Epithelial cell of esophagus (primary cell): ENCODE measurements at regions not wholly inside any gene's neighbourhood (a gene's known extent, or its start where the extent isn't known, plus 50 kb on each side); places are given as distances from the start of the nearest gene placed in this dataset.

Source experiments
- DNase-seq: peaks from one replicate; pipeline ENCODE4 v3.0.0; 2010; ENCODE audit warnings: low read depth
- H3K4me3 ChIP-seq: 2 replicates; pipeline ENCODE4 v1.5.1; 2011; ENCODE audit warnings: mild to moderate bottlenecking, low read length, control low read depth
- TF ChIP-seq, protein P1 (sequence below): IDR thresholded peaks from 2 replicates; pipeline ENCODE4 v1.5.1; 2011; ENCODE audit warnings: low read depth, mild to moderate bottlenecking, low read length, control low read depth, inconsistent platforms; ENCODE audit not compliant: insufficient read depth; ENCODE audit errors: missing control alignments

GRCh38 chr2:60341151-60341550, 212.3 kb downstream of the BCL11A start:
- DNase-seq = no peak
- TF ChIP-seq, protein P1, sequence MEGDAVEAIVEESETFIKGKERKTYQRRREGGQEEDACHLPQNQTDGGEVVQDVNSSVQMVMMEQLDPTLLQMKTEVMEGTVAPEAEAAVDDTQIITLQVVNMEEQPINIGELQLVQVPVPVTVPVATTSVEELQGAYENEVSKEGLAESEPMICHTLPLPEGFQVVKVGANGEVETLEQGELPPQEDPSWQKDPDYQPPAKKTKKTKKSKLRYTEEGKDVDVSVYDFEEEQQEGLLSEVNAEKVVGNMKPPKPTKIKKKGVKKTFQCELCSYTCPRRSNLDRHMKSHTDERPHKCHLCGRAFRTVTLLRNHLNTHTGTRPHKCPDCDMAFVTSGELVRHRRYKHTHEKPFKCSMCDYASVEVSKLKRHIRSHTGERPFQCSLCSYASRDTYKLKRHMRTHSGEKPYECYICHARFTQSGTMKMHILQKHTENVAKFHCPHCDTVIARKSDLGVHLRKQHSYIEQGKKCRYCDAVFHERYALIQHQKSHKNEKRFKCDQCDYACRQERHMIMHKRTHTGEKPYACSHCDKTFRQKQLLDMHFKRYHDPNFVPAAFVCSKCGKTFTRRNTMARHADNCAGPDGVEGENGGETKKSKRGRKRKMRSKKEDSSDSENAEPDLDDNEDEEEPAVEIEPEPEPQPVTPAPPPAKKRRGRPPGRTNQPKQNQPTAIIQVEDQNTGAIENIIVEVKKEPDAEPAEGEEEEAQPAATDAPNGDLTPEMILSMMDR = no peak
- H3K4me3 ChIP-seq = no peak overlapping the region

GRCh38 chr2:60339286-60339685, 214.2 kb downstream of the BCL11A start:
- TF ChIP-seq, protein P1 = no peak
- H3K4me3 ChIP-seq = no peak overlapping the region
- no peak for DNase-seq

- no peak overlapping the region for H3K4me3 ChIP-seq
- TF ChIP-seq, protein P1 = no peak
- no peak for DNase-seq
These were observed 216.3 kb downstream of the BCL11A start for GRCh38 chr2:60337142-60337497.

- no peak for DNase-seq
- no peak overlapping the region for H3K4me3 ChIP-seq
- TF ChIP-seq, protein P1 = no peak
These were observed 216.9 kb downstream of the BCL11A start for GRCh38 chr2:60336442-60337141.

- TF ChIP-seq, protein P1 = no peak
- no peak overlapping the region for H3K4me3 ChIP-seq
- DNase-seq = no peak
These were observed 217.8 kb downstream of the BCL11A start for GRCh38 chr2:60335533-60336237.

- TF ChIP-seq, protein P1 = no peak
- DNase-seq = no peak
- H3K4me3 ChIP-seq = no peak overlapping the region
These were observed 218.8 kb downstream of the BCL11A start for GRCh38 chr2:60334610-60335009.
